Nephron (organoid): ENCODE measurements at regions not wholly inside any gene's neighbourhood (a gene's known extent, or its start where the extent isn't known, plus 50 kb on each side); places are given as distances from the start of the nearest gene placed in this dataset.
A peak's percentile ranks its signal among the peaks of the same experiment; 100 is the strongest.

Experiments used
- H3K27ac Mint-ChIP-seq, 3 experiments: 2 replicates each; pipeline ENCODE4 v1.8.0; 2020; ENCODE audit warnings: mixed read lengths in 3 of 3, mild to moderate bottlenecking in 2 of 3, moderate library complexity in 1 of 3
- H3K27me3 Mint-ChIP-seq: 2 replicates; pipeline ENCODE4 v1.8.0; 2021; ENCODE audit warnings: low read depth, mild to moderate bottlenecking, moderate library complexity, mixed read lengths
- H3K36me3 Mint-ChIP-seq: 2 replicates; pipeline ENCODE4 v1.8.0; 2020; ENCODE audit warnings: low read depth, mixed read lengths
- H3K4me1 Mint-ChIP-seq: 2 replicates; pipeline ENCODE4 v1.8.0; 2020; ENCODE audit warnings: mixed read lengths
- H3K4me3 Mint-ChIP-seq, 3 experiments: 2 replicates each; pipeline ENCODE4 v1.8.0; 2020; ENCODE audit warnings: mild to moderate bottlenecking in 3 of 3, mixed read lengths in 3 of 3, moderate library complexity in 2 of 3
- H3K9me3 Mint-ChIP-seq: 2 replicates; pipeline ENCODE4 v1.8.0; 2020; ENCODE audit warnings: mixed read lengths
- CTCF ChIP-seq, 3 experiments: fragments of 200-600 bp; sonication (generic); IDR thresholded peaks; one replicate each; pipeline ENCODE4 v1.5.0; 2021; ENCODE audit warnings: antibody characterized with exemption in 3 of 3; ENCODE audit not compliant: unreplicated experiment in 3 of 3

GRCh38 chr4:55242506-55242905, 103.5 kb upstream of the SRD5A3 start:
- Mint-ChIP-seq H3K4me3 (no peak overlapping the region), H3K4me1 (peaks cover 9% of the 10 kb centered on the region), H3K27ac (no peak overlapping the region), H3K27me3 (peaks cover 5% of the 10 kb centered on the region), H3K9me3 (peaks cover 16% of the 10 kb centered on the region), H3K36me3 (no peaks in the 10 kb centered on the region)
- no peak for TF ChIP-seq CTCF (IDR thresholded peaks at IDR 0.05; ENCODE audit: unreplicated experiment in 3 of 3)

DNA sequence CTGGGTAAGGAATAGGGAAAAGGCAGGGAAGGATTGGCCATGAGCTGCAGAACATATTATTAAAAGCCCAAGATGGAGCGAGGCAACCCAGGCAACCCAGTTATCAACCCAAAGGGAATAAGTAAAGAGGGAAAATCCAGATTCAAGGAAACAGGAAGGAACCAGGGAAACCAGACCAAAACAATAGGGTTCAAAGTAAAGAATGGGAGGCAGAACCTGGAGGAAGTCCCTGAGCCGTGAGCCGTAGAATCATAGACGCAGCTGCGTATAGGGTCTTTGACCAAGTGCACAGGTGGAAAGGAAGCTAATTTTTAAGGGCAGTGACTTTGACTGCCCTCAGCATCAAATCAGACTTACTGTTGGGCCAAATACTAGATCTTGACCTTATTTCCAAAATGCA, 98.5 kb upstream of the SRD5A3 start:
- Mint-ChIP-seq H3K4me3 (no peak overlapping the region), H3K36me3 (no peaks in the 10 kb centered on the region), H3K27me3 (peaks cover 5% of the 10 kb centered on the region), H3K9me3 (no peaks in the 10 kb centered on the region), H3K27ac (peak overlapping the region in 1 of 3 experiments; percentile 25), H3K4me1 (peaks cover 31% of the 10 kb centered on the region)
- no peak for TF ChIP-seq CTCF (IDR thresholded peaks at IDR 0.05; ENCODE audit: unreplicated experiment in 3 of 3)

- Mint-ChIP-seq H3K4me1 (peaks cover 36% of the 10 kb centered on the region), H3K9me3 (no peaks in the 10 kb centered on the region), H3K36me3 (no peaks in the 10 kb centered on the region), H3K4me3 (no peak overlapping the region), H3K27ac (peak overlapping the region; percentile 75 to 89 (median 82)), H3K27me3 (peaks cover 3% of the 10 kb centered on the region)
- no peak for TF ChIP-seq CTCF (IDR thresholded peaks at IDR 0.05; ENCODE audit: unreplicated experiment in 3 of 3)
Measured at GRCh38 chr4:55248756-55249155, 97.3 kb upstream of the SRD5A3 start.

DNA sequence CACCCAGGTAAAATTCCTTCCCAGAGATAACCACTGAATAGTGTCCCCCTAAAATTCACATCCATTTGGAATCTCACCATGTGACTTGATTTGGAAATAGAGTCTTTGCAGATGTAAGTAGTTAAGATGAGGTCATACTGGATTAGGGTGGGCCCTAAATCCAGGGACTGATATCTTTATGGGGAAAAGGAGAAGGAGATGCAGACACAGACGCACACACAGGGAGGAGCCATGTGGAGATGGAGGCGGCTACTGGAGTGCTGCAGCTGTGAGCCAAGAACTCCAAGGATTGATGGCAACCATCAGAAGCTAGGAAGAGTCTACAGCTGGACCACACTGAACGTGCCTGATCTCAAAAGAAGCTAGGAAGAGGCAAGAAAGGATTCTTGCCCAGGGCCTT, 96.6 kb upstream of the SRD5A3 start:
- TF ChIP-seq CTCF (IDR thresholded peaks at IDR 0.05; ENCODE audit: unreplicated experiment in 3 of 3) = no peak
- peaks cover 3% of the 10 kb centered on the region for H3K27me3 Mint-ChIP-seq
- no peaks in the 10 kb centered on the region for H3K9me3 Mint-ChIP-seq
- peaks cover 38% of the 10 kb centered on the region for H3K4me1 Mint-ChIP-seq
- H3K36me3 Mint-ChIP-seq = no peaks in the 10 kb centered on the region
- H3K4me3 Mint-ChIP-seq = no peak overlapping the region
- peak overlapping the region; percentile 75 to 89 (median 82) for H3K27ac Mint-ChIP-seq

DNA sequence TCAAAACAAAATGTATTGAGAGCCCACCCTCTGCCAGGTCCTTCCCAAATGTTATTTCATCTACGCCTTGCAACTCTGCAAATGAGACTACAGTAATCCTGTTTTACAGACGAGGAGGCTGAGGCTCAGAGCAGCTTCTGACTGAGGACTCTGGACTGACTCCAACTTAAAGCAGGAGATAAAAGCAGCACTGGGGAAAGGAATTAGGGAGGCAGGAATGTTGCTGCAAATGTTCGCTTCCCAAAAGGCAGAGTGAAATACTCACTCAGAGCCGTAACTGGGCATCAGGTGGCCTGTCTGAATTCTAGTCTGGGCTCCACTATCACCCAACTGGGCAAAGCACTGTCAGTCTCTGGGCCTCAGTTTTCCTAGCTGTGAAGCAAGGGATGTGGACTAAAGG, 94.7 kb upstream of the SRD5A3 start:
- Mint-ChIP-seq H3K9me3 (no peaks in the 10 kb centered on the region), H3K27me3 (peaks cover 3% of the 10 kb centered on the region), H3K36me3 (no peaks in the 10 kb centered on the region), H3K4me3 (no peak overlapping the region), H3K27ac (peak overlapping the region in 1 of 3 experiments; percentile 44), H3K4me1 (peaks cover 44% of the 10 kb centered on the region)
- no peak for TF ChIP-seq CTCF (IDR thresholded peaks at IDR 0.05; ENCODE audit: unreplicated experiment in 3 of 3)

DNA sequence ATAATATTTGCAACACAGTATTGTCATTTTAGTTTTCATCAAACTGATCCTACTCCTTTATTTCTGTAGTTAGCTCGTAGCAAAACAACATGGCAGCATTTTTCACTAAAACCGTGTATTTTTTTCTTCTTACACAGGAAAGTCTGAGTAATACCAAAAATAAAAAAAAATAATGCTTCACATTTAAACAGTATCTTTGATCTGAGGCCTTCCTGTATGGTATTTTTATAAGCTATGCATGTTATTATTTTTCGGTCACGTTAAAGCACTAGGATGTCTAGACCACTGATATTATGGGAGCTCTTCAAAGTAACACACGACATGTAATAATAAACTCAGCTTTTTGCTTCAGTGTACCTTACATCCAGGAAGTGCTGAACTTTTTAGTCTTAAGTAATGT, 94.1 kb upstream of the SRD5A3 start:
- Mint-ChIP-seq H3K36me3 (no peaks in the 10 kb centered on the region), H3K9me3 (no peaks in the 10 kb centered on the region), H3K27ac (no peak overlapping the region), H3K27me3 (peaks cover 3% of the 10 kb centered on the region), H3K4me3 (no peak overlapping the region), H3K4me1 (peaks cover 49% of the 10 kb centered on the region)
- no peak for TF ChIP-seq CTCF (IDR thresholded peaks at IDR 0.05; ENCODE audit: unreplicated experiment in 3 of 3)
